ENCODE measurements at regions not wholly inside any gene's neighbourhood (a gene's known extent, or its start where the extent isn't known, plus 50 kb on each side); places are given as distances from the start of the nearest gene placed in this dataset.

DNA sequence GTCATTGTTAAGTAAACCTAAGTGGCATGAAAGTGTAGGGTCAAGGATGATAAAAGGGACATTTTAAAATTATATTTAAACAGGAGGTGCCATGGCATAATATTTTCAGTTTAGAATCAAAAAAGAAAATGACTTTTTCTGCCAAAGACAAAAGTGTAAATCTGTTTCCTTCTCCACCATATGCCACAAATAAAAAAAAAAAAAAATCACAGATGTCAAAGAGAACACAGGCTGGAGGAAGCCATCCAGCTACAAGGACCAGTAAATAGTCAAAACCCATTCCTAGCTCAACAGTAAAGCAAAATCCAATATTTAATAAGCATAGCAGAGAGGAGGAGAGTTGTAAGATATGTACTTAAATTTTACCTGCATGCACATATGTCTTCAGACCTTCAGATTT lies 321.3 kb upstream of the TMEM229A start:
- TF ChIP-seq ZNF77 (CRISPR knock-in tag; IDR thresholded peaks at IDR 0.05): no peak
- no peak for TF ChIP-seq TFE3 (CRISPR knock-in tag; IDR thresholded peaks at IDR 0.05)
- TF ChIP-seq, protein P1, sequence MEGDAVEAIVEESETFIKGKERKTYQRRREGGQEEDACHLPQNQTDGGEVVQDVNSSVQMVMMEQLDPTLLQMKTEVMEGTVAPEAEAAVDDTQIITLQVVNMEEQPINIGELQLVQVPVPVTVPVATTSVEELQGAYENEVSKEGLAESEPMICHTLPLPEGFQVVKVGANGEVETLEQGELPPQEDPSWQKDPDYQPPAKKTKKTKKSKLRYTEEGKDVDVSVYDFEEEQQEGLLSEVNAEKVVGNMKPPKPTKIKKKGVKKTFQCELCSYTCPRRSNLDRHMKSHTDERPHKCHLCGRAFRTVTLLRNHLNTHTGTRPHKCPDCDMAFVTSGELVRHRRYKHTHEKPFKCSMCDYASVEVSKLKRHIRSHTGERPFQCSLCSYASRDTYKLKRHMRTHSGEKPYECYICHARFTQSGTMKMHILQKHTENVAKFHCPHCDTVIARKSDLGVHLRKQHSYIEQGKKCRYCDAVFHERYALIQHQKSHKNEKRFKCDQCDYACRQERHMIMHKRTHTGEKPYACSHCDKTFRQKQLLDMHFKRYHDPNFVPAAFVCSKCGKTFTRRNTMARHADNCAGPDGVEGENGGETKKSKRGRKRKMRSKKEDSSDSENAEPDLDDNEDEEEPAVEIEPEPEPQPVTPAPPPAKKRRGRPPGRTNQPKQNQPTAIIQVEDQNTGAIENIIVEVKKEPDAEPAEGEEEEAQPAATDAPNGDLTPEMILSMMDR (IDR thresholded peaks at IDR 0.05 in 2 of 3, conservative IDR thresholded peaks at IDR 0.05 in 1 of 3; ENCODE audit: insufficient read depth in 2 of 3, low read depth in 1 of 3, low read length in 3 of 3): no peak
- TF ChIP-seq SRF (CRISPR knock-in tag; IDR thresholded peaks at IDR 0.05): no peak
- TF ChIP-seq GTF2B (IDR thresholded peaks at IDR 0.05; ENCODE audit: extremely low read depth, insufficient read length): no peak
- TF ChIP-seq TFAP4 (CRISPR knock-in tag; IDR thresholded peaks at IDR 0.05; ENCODE audit: borderline replicate concordance): no peak
- TF ChIP-seq ZNF280B (CRISPR knock-in tag; IDR thresholded peaks at IDR 0.05): no peak
- no peak for TF ChIP-seq POLR2A (conservative IDR thresholded peaks at IDR 0.05)
- TF ChIP-seq NR2C2 (CRISPR knock-in tag; IDR thresholded peaks at IDR 0.05): no peak
- TF ChIP-seq NR2C2 (tag; IDR thresholded peaks at IDR 0.05): no peak
- TF ChIP-seq, protein P2, sequence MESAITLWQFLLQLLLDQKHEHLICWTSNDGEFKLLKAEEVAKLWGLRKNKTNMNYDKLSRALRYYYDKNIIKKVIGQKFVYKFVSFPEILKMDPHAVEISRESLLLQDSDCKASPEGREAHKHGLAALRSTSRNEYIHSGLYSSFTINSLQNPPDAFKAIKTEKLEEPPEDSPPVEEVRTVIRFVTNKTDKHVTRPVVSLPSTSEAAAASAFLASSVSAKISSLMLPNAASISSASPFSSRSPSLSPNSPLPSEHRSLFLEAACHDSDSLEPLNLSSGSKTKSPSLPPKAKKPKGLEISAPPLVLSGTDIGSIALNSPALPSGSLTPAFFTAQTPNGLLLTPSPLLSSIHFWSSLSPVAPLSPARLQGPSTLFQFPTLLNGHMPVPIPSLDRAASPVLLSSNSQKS (CRISPR knock-in tag; IDR thresholded peaks at IDR 0.05): no peak
- no peak for TF ChIP-seq ATF3 (IDR thresholded peaks at IDR 0.05)
- no peak for TF ChIP-seq ATF3 (CRISPR knock-in tag; conservative IDR thresholded peaks at IDR 0.05)
- no peak for TF ChIP-seq IRF1 (CRISPR knock-in tag; IDR thresholded peaks at IDR 0.05; ENCODE audit: borderline replicate concordance)
- TF ChIP-seq CEBPG (CRISPR knock-in tag; IDR thresholded peaks at IDR 0.05): no peak
- no peak for TF ChIP-seq CEBPG (tag; conservative IDR thresholded peaks at IDR 0.05 in 1 of 2, IDR thresholded peaks at IDR 0.05 in 1 of 2)
- no peak for TF ChIP-seq AFF4 (CRISPR knock-in tag; IDR thresholded peaks at IDR 0.05)

Data from K562 (cell line).